ENCODE measurements at regions not wholly inside any gene's neighbourhood (a gene's known extent, or its start where the extent isn't known, plus 50 kb on each side); places are given as distances from the start of the nearest gene placed in this dataset.
"Not testable (repeated sequence)": the region's sequence is repeated elsewhere in the genome, so short reads cannot be mapped to it uniquely, and the experiment has no call there.

DNA sequence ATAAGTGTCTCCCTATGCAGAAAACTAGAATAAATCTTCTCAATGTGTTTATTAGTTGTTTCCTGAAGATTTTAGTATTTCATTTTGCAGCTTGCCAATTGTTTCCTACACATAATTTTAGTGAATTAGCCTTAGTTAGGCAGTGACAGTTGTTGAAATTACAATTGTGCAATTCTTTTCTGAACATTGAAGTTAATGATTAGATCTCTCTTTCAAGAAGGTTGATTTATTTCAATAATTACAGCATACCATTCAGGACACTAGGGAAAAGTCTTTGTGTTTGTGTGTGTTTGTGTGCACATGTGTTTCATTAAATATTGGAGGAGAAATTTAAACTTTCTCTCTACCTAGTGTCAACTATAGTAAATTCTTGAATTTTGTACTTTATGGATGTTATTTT is 199.6 kb upstream of the MPDZ start:
- DNase-seq = no peak

DNA sequence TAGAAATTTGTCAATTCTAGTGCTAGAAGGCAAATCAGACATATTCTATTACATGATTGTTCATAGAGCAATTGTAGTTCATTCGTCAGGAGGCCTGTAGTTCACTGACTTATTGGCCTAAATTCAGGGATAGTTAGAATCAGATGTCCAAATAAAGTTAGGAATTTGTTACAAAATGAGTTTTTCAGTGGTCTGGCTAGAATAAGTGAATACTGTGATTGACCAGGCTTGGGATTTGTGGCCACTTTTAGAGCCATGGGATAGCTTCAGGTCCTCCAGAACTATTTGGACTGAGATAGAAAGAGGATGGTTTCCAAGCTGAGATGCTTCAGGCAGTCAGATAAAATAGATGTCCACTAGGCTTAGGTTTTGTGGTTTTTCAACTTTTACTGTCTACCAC is 199.1 kb upstream of the MPDZ start:
- DNase-seq = no peak

DNA sequence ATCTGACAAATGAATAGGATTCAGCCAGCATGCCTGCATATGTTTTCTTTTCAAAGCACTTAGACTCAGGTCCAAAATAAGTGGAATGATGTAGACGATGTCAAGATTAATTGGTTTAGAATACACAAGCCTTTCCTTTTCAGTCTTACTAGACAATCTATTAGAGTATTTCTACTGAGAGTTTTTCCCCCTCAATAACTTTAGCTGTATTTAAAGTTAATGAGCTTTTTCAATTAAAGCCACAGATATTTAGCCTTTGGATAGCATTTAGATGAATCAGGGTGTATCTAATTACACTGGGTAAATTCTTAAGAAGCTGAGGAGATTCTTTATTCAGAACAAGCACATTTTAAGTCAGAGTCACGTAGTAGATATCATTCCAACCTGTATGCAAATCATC is 198.7 kb upstream of the MPDZ start:
- no peak for DNase-seq

- DNase-seq = no peak
Observed at GRCh38 chr9:13470836-13471235, 191.3 kb upstream of the MPDZ start.

DNA sequence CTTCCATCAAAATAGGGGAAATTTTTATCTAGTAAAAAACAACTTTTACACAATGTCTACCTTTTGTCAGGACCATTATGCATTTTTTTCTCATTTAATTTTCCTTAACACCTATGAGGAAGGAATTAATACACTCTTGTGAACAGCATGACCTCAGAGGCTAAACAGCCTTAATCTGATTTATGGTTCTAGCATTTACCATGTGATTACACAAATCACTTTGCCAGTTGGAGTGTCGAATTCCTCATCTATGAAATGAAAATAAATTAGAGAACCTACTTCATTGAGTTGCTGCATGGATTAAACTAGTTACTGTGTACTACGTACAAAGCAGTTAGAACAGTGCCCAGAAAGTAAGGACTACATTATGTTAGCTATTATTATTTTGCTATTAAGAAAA is 187.7 kb upstream of the MPDZ start:
- DNase-seq = no peak

GRCh38 chr9:13461414-13461991 is 182.0 kb upstream of the MPDZ start:
- DNase-seq = no peak

- DNase-seq = no peak
Observed at GRCh38 chr9:13459071-13459470, 179.6 kb upstream of the MPDZ start.

- no peak for DNase-seq
Observed at GRCh38 chr9:13457795-13458194, 178.3 kb upstream of the MPDZ start.

- DNase-seq = peak; percentile 80
Observed at GRCh38 chr9:13450723-13451122, 171.2 kb upstream of the MPDZ start.

GRCh38 chr9:13448482-13448881 is 169.0 kb upstream of the MPDZ start:
- peak; percentile 92 for DNase-seq

GRCh38 chr9:13447843-13448422 is 168.4 kb upstream of the MPDZ start:
- peak; percentile 100 for DNase-seq

DNA sequence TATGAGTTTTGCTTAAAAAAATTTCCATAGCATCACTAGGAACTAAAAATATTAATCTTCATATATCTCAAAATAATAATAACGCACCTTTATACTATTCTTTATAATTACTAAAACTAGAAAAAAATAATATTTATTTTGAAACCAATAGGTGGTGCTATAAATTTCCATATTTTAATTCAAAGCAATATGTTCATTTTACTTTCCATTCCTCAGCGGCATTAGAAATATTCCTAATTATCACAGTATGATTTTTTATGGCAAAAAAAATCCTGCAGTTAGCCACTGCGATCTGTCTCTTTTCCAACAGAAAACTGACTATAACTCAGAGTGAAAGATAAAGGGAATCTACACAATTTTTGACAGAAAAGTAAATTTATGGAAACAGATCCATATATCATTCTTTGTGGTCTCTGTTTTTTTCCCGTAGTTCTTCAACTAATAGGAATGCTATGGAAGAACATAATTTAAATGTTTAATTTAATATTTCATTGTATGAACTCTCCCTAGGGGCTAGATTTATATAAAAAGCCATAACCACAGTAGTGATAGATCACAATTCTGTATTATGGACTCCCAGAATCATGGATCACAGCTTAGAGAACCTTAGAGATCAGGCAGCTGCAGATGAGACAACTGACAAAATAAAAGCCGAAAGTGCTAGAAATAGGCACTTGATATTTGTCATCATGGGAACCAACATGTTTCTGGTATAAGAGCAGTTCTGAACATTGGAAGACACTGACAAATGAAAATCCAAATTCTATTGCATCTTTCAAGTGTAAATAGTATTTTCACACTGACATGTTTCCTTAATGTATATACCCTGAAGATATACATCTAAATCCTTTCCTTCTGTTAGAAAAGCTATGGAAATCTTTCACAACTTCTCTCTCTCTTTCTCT is 167.7 kb upstream of the MPDZ start:
- peak; percentile 99 for DNase-seq

GRCh38 chr9:13446286-13446937 is 166.9 kb upstream of the MPDZ start:
- no peak for DNase-seq

- peak; percentile 96 for DNase-seq
Observed at GRCh38 chr9:13445103-13445500, 165.6 kb upstream of the MPDZ start.

DNA sequence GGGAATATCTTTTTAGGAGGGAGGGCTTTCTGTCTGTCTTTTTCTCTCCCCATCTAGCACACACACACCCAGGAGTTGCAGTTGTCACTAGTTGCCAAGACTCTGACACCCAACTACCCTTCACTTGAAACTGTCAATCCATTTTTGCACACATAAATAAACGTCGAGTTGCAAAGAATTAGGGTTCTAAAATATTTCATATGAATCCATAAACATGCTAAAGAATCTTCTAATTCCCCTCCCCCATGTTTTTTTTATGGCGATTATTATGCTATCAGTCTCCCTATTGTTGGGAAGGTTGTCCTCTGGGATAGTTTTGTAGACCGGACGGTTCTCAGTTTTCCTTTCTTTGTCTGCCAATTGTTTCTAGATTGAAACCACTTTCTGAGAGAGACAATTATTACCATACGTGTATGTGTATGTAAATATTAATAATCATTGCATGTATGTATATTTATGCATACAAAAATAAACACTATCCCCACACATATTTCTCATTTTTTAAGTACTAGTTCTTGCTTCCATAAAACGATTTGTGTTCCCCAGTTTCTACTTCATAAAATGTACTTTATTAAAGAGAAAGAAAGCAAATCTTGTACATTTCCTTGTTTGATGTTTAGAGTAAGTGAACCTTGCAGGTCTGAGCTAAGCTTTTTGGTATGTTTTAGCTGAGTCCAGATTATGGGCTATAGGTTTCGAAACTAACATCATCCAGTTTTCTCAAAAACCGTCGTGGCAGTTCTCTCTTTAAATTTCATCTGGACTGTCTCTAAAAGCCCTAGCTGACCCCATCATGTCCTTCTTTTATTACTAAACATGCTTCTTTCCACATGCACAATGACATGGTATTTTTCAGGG is 165.0 kb upstream of the MPDZ start:
- DNase-seq = peak; percentile 95

- peak; percentile 90 for DNase-seq
Observed at GRCh38 chr9:13443346-13444244, 164.1 kb upstream of the MPDZ start.

- peak; percentile 93 for DNase-seq
Observed at GRCh38 chr9:13439685-13440476, 160.4 kb upstream of the MPDZ start.

GRCh38 chr9:13437866-13438265 is 158.4 kb upstream of the MPDZ start:
- DNase-seq = no peak

DNA sequence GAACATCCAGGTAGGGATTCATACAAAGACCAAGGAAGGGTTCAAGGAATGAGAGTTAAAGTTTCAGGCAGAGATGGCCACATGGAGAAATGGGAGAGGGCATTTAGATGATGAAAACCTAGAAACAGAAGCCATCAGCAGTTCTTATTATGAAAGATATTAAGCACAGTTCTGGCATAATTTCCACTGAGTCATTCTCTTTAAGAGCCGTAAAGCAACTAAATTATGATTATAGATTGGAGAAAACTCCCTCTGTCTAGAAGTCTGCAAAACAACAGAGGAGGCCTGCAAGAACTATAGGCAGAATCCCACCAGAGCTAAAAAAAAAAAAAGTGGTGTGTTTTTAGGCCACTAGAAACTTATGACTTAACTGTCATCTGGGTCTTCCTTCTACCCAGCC is 157.1 kb upstream of the MPDZ start:
- no peak for DNase-seq

DNA sequence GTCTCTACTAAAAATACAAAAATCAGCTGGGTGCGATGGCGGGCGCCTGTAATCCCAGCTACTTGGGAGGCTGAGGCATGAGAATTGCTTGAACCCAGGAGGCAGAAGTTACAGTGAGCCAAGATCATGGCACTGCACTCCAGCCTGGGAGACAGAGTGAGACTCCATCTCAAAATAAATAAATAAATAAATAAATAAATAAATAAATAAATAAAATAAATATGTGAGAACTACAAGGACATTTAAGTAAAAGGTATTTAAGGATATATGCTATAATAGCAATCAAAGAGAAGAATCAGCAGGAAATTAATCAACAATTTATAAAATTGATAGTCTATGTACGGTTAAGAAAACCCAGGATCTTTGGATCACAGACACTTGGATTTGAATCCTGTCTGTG is 154.0 kb upstream of the MPDZ start:
- not testable (repeated sequence) for DNase-seq

- peak; percentile 90 for DNase-seq
Observed at GRCh38 chr9:13432904-13433303, 153.4 kb upstream of the MPDZ start.
